HL-60 (cell line): ENCODE measurements at regions not wholly inside any gene's neighbourhood (a gene's known extent, or its start where the extent isn't known, plus 50 kb on each side); places are given as distances from the start of the nearest gene placed in this dataset.
"Not testable (repeated sequence)": the region's sequence is repeated elsewhere in the genome, so short reads cannot be mapped to it uniquely, and the experiment has no call there.

Source experiments
- DNase-seq, 2 experiments: peaks; one replicate each; pipeline ENCODE4 v3.0.0-alpha.2; 2010 to 2020; ENCODE audit warnings: low read depth in 1 of 2, low spot score in 1 of 2
- H3K27ac ChIP-seq: fragments of 250-450 bp; sonication (Bioruptor Pico); replicated peaks from 2 replicates; pipeline ENCODE4 v1.5.1; 2020; ENCODE audit warnings: mild to moderate bottlenecking, moderate library complexity
- H3K27me3 ChIP-seq: fragments of 250-450 bp; sonication (Bioruptor Pico); 2 replicates; pipeline ENCODE4 v1.5.1; 2021; ENCODE audit warnings: mild to moderate bottlenecking, moderate library complexity; ENCODE audit not compliant: insufficient read depth, poor library complexity, severe bottlenecking
- H3K4me3 ChIP-seq: replicated peaks from 2 replicates; pipeline ENCODE4 v1.5.1; 2011; ENCODE audit warnings: mild to moderate bottlenecking, control low read depth, low read length; ENCODE audit not compliant: insufficient read depth
- GABPA ChIP-seq: IDR thresholded peaks from 2 replicates; pipeline ENCODE4 v1.6.1; 2012; ENCODE audit warnings: low read depth
- POLR2AphosphoS5 ChIP-seq: IDR thresholded peaks from 2 replicates; pipeline ENCODE4 v1.6.1; 2012; ENCODE audit warnings: low read depth
- SPI1 ChIP-seq: IDR thresholded peaks from 2 replicates; pipeline ENCODE4 v1.6.1; 2012; ENCODE audit warnings: low read depth, mild to moderate bottlenecking, borderline replicate concordance
- TF ChIP-seq, protein P1 (sequence below): IDR thresholded peaks from one replicate; pipeline ENCODE4 v1.5.1; 2011; ENCODE audit warnings: low read length, control low read depth, inconsistent platforms; ENCODE audit not compliant: insufficient read depth
- TF ChIP-seq, protein P2 (sequence below): IDR thresholded peaks from 2 replicates; pipeline ENCODE4 v1.6.1; 2012; ENCODE audit warnings: low read depth; ENCODE audit not compliant: insufficient replicate concordance

DNA sequence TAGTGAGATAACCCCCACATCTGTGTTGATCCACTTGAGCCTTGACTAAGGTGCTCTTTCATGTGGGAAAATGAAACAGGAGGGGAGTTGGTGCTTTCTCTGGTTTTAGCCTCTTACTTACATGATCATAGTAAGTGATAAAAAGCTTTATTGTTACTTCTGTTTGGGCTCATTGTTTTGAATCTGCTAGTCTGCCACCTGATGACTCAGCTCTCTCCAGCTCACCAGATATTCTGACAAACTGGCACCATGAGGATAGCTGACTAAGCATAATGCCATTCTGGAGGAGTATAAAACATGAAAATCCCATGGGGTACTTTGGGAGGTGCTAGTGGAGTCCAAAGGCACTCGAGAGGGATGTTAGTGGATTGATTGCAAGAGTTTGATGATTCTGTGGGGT is 824.0 kb downstream of the RAPGEF2 start:
- no peaks in the 10 kb centered on the region for H3K27me3 ChIP-seq
- DNase-seq, result no peak
- TF ChIP-seq, protein P1, sequence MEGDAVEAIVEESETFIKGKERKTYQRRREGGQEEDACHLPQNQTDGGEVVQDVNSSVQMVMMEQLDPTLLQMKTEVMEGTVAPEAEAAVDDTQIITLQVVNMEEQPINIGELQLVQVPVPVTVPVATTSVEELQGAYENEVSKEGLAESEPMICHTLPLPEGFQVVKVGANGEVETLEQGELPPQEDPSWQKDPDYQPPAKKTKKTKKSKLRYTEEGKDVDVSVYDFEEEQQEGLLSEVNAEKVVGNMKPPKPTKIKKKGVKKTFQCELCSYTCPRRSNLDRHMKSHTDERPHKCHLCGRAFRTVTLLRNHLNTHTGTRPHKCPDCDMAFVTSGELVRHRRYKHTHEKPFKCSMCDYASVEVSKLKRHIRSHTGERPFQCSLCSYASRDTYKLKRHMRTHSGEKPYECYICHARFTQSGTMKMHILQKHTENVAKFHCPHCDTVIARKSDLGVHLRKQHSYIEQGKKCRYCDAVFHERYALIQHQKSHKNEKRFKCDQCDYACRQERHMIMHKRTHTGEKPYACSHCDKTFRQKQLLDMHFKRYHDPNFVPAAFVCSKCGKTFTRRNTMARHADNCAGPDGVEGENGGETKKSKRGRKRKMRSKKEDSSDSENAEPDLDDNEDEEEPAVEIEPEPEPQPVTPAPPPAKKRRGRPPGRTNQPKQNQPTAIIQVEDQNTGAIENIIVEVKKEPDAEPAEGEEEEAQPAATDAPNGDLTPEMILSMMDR, result no peak
- TF ChIP-seq SPI1, result no peak
- no peak for TF ChIP-seq GABPA
- TF ChIP-seq, protein P2, sequence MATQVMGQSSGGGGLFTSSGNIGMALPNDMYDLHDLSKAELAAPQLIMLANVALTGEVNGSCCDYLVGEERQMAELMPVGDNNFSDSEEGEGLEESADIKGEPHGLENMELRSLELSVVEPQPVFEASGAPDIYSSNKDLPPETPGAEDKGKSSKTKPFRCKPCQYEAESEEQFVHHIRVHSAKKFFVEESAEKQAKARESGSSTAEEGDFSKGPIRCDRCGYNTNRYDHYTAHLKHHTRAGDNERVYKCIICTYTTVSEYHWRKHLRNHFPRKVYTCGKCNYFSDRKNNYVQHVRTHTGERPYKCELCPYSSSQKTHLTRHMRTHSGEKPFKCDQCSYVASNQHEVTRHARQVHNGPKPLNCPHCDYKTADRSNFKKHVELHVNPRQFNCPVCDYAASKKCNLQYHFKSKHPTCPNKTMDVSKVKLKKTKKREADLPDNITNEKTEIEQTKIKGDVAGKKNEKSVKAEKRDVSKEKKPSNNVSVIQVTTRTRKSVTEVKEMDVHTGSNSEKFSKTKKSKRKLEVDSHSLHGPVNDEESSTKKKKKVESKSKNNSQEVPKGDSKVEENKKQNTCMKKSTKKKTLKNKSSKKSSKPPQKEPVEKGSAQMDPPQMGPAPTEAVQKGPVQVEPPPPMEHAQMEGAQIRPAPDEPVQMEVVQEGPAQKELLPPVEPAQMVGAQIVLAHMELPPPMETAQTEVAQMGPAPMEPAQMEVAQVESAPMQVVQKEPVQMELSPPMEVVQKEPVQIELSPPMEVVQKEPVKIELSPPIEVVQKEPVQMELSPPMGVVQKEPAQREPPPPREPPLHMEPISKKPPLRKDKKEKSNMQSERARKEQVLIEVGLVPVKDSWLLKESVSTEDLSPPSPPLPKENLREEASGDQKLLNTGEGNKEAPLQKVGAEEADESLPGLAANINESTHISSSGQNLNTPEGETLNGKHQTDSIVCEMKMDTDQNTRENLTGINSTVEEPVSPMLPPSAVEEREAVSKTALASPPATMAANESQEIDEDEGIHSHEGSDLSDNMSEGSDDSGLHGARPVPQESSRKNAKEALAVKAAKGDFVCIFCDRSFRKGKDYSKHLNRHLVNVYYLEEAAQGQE, result no peak
- TF ChIP-seq POLR2AphosphoS5, result no peak
- no peak overlapping the region for H3K4me3 ChIP-seq
- H3K27ac ChIP-seq, result no peak overlapping the region

DNA sequence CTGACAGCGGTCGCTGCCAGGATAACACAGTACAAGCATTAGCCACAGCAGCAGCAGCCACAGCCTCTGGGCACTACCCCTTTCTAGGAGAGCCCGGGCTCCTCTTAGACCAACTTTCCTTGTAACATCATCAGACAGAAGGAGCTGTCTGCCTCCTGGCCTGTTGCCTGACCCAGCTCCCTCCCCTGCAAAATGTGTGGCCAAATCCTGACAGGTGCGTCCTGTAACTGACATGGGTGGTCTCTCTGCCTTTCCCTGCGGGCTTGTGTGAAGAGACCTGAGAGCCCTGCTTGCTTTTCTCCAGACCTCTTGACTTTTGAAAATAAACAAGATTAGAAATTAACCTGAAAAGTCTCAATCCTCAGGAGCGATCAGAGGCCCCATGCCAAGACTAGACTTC is 824.9 kb downstream of the RAPGEF2 start:
- TF ChIP-seq SPI1 (no peak), GABPA (no peak), POLR2AphosphoS5 (no peak)
- TF ChIP-seq, protein P1, result no peak
- TF ChIP-seq, protein P2, result no peak
- H3K4me3 ChIP-seq, result no peak overlapping the region

DNA sequence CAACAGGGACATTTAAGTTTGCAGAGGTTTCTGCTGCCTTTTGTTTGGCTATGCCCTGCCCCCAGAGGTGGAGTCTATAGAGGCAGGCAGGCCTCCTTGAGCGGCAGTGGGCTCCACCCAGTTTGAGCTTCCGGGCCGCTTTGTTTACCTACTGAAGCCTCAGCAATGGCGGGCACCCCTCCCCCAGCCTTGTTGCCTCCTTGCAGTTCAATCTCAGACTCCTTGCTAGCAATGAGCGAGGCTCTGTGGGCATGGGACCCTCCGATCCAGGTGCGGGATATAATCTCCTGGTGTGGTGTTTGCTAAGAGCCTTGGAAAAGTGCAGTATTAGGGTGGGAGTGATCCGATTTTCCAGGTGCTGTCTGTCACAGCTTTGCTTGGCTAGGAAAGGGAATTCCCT is 831.7 kb downstream of the RAPGEF2 start:
- H3K27ac ChIP-seq, DNase-seq, H3K27me3 ChIP-seq, H3K4me3 ChIP-seq: not testable (repeated sequence)

More for the DNA sequence above, 824.9 kb downstream of the RAPGEF2 start:
- Histone ChIP-seq H3K27me3 (no peaks in the 10 kb centered on the region), H3K27ac (no peak overlapping the region)
- DNase-seq, result no peak

DNA sequence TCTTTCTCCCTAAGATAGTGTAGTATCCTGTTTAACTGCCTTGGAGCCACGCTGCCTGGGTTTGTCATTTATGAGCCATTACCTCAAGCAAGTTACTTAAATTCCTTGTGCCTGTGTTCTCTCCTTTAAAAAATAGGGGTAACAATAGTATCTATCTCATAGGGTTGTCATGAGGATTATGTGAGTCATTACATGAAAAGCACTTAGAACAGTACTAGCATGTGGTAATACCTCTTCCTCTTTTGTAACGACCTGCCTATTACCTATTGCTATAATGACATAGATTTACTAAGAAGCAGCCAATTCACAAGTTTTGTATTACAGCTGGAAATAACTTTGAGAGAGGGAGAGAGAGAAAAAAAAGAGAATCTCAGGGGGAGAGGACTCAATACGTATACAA is 834.7 kb downstream of the RAPGEF2 start:
- no peak overlapping the region for H3K4me3 ChIP-seq
- no peak overlapping the region for H3K27ac ChIP-seq
- no peaks in the 10 kb centered on the region for H3K27me3 ChIP-seq
- TF ChIP-seq, protein P1, result no peak
- peak; percentile 41; the same call in 1 of the 2 replicates for TF ChIP-seq SPI1
- TF ChIP-seq, protein P2, result no peak
- TF ChIP-seq GABPA, result no peak
- no peak for TF ChIP-seq POLR2AphosphoS5
- DNase-seq, result no peak

DNA sequence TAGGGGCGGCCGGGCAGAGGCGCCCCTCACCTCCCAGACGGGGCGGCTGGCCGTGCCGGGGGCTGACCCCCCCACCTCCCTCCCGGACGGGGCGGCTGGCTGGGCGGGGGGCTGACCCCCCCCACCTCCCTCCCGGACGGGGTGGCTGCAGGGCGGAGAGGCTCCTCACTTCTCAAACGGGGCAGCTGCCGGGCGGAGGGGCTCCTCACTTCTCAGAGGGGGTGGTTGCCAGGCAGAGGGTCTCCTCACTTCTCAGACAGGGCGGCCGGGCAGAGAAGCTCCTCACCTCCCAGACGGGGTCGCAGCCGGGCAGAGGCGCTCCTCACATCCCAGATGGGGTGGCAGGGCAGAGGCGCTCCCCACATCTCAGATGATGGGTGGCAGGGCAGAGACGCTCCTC is 836.8 kb downstream of the RAPGEF2 start:
- DNase-seq, H3K27ac ChIP-seq, H3K27me3 ChIP-seq, H3K4me3 ChIP-seq: not testable (repeated sequence)
